HEK293 (cell line): ENCODE measurements at regions not wholly inside any gene's neighbourhood (a gene's known extent, or its start where the extent isn't known, plus 50 kb on each side); places are given as distances from the start of the nearest gene placed in this dataset.
"Not testable (repeated sequence)": the region's sequence is repeated elsewhere in the genome, so short reads cannot be mapped to it uniquely, and the experiment has no call there.

Experiments
- CTCF ChIA-PET: fragments of 350-600 bp; formaldehyde crosslinking; extraction: SDS; loops from one replicate; lab custom pipeline; 2021; ENCODE audit warnings: antibody characterized with exemption; lab: Yijun Ruan, JAX
- POLR2A ChIA-PET: fragments of 300-600 bp; formaldehyde crosslinking; extraction: SDS; loops from one replicate; lab custom pipeline; 2020; ENCODE audit warnings: antibody characterized with exemption, inconsistent platforms; lab: Yijun Ruan, JAX
- H3K27ac ChIP-seq: fragments of 200-500 bp; sonication (Bioruptor generic); 2 replicates; pipeline ENCODE4 v1.5.1; 2014; ENCODE audit warnings: low read depth, low read length, control low read depth, inconsistent platforms; ENCODE audit errors: extremely low read depth
- H3K36me3 ChIP-seq, 2 experiments: fragments of 200-500 bp in 1 of 2; sonication (Bioruptor generic) in 1 of 2; 1 replicate in 1 of 2; 2 replicates in 1 of 2; pipeline ENCODE4 v1.5.1; 2014 to 2017; ENCODE audit warnings: inconsistent platforms in 2 of 2, low read length in 2 of 2; ENCODE audit not compliant: control insufficient read depth in 2 of 2, insufficient read depth in 1 of 2
- H3K4me1 ChIP-seq: fragments of 200-500 bp; sonication (Bioruptor generic); 2 replicates; pipeline ENCODE4 v1.5.1; 2014; ENCODE audit warnings: mild to moderate bottlenecking, low read length, inconsistent platforms; ENCODE audit not compliant: control insufficient read depth, insufficient read depth
- H3K4me3 ChIP-seq: 2 replicates; pipeline ENCODE4 v1.5.1; 2011; ENCODE audit warnings: low read depth, mild to moderate bottlenecking, control low read depth, low read length, moderate library complexity
- H3K9me3 ChIP-seq: fragments of 200-500 bp; sonication (Bioruptor generic); 2 replicates; pipeline ENCODE4 v1.5.1; 2014; ENCODE audit warnings: low read depth, low read length, inconsistent platforms; ENCODE audit not compliant: control insufficient read depth, insufficient read depth

DNA sequence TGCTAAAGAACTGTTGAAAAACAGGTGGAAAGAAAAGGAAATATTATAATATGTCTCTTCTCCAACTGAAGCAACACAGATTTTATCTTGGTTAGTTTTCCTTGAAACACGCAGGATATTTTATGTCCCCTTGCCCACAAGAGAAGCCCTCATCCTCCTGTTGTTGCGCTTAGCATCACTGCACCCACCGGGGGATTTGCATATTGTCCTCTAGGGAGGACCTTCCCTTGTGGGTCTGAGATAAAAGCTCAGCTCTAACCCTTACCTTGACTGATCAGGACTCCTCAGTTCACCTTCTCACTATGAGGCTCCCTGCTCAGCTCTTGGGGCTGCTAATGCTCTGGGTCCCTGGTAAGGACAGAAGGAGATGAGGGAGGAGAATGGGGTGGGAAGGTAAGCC is 1294.2 kb downstream of the RPIA start:
- H3K27ac ChIP-seq, H3K4me3 ChIP-seq, H3K36me3 ChIP-seq, POLR2A ChIA-PET, CTCF ChIA-PET, H3K9me3 ChIP-seq, H3K4me1 ChIP-seq: not testable (repeated sequence)

DNA sequence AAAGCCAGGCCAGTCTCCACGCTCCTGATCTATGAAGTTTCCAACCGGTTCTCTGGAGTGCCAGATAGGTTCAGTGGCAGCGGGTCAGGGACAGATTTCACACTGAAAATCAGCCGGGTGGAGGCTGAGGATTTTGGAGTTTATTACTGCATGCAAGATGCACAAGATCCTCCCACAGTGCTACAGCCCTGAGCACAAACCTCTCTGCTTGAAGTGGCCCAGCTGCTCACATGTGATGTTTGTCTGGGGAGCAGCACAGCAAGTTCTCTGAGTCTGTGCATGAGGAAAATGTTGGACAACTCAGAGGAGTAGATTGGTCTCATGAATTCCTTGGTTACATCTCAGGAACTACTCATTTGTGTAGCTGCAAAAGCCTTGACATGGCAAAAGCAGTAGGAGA is 1295.1 kb downstream of the RPIA start:
- CTCF ChIA-PET, POLR2A ChIA-PET: not testable (repeated sequence)

DNA sequence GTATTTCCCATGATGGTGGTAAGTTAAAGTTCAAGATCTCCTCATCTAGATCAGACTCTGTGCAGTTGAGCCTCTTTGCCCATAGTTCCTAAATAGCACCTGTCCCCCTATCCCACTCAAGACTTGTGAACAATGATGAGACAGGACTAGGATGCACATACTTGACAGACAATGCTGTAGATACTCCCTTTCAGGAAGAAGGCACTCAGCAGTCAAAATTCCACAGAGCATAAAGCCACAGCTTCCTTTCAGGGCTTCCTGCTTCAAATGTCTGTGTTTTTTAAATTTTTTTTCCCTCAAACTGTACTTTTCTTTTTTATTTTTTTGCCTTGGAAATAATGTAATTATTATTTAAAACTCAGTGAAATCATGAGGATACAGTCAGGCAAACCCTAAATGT is 1305.3 kb downstream of the RPIA start:
- POLR2A ChIA-PET, H3K9me3 ChIP-seq, H3K27ac ChIP-seq, H3K4me3 ChIP-seq, H3K4me1 ChIP-seq, H3K36me3 ChIP-seq, CTCF ChIA-PET: not testable (repeated sequence)

More for the DNA sequence above, 1295.1 kb downstream of the RPIA start:
- H3K9me3 ChIP-seq, H3K4me3 ChIP-seq, H3K27ac ChIP-seq, H3K36me3 ChIP-seq, H3K4me1 ChIP-seq: not testable (repeated sequence)

DNA sequence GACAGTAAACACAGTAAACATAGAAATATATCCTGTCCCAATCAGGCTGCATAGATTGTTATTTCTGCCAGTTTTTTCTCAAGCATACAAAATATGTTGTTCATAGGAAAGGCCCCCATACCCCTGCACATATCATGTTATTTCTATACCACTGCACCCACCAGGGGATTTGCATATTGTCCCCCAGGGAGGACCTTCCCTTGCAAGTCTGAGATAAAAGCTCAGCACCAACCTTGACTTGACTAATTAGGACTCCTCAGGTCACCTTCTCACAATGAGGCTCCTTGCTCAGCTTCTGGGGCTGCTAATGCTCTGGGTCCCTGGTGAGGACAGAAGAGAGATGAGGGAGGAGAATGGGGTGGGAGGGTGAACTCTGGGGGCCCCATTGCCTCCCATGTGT is 1313.1 kb downstream of the RPIA start:
- H3K9me3 ChIP-seq, H3K36me3 ChIP-seq, POLR2A ChIA-PET, H3K4me1 ChIP-seq, CTCF ChIA-PET, H3K27ac ChIP-seq, H3K4me3 ChIP-seq: not testable (repeated sequence)

DNA sequence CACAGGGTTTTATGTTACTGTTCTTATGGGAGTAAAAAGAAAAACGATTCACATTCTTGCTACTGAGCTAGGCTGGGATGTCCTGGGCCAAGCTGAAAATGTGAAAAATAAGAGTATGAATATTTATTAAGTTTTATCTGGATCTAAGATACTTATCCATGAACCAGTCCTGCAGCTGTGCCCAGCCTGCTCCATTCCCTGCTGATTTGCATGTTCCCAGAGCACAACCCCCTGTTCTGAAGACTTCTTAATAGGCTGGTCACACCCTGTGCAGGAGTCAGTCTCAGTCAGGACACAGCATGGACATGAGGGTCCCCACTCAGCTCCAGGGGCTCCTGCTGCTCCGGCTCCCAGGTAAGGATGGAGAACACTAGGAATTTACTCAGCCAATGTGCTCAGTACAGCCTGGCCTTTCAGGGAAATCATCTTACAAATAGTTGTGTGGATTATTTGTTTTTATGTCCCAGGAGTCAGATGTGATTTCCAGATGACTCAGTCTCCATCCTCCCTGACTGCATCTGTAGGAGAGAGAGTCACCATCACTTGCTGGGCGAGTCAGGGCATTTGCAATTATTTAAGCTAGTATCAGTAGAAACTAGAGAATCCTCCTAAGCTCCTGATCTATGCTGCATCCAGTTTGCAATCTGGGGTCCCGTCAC is 1319.1 kb downstream of the RPIA start:
- CTCF ChIA-PET, H3K36me3 ChIP-seq, H3K4me1 ChIP-seq, H3K4me3 ChIP-seq, H3K27ac ChIP-seq, POLR2A ChIA-PET, H3K9me3 ChIP-seq: not testable (repeated sequence)

DNA sequence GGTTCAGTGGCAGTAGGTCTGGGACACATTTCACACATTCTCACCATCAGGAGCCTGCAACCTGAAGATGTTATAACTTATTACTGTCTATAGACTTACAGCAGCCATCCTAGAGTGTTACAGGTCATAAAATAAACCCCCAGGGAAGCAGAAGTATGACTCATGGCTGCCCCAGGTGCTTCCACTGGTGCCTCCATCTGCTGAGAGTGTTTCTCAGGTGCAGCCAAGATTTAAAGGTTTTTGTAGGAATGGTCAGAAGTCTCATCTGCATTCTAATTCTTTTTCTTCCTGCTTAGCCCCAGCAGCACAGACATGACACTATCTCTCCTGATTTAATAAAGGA is 1319.6 kb downstream of the RPIA start:
- H3K4me1 ChIP-seq, CTCF ChIA-PET, H3K36me3 ChIP-seq, POLR2A ChIA-PET, H3K4me3 ChIP-seq, H3K27ac ChIP-seq, H3K9me3 ChIP-seq: not testable (repeated sequence)

DNA sequence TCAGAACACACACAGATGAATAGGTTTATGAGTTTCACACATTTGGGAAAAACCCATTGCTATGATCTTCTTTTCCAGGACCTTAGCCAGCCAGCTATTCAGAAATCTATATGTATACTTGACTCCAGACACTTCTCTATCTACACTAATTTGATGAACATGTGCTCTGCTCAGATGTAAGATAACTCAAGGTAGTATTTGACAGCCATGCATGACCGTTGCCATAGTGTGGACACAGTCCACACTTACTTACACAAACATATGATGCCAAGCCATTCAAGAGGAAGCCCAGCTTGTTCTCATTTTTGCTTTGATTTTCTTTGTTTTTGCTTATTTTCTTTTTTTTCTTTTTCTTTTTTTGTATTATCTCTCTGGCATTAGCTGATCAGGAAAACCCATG is 1328.4 kb downstream of the RPIA start:
- POLR2A ChIA-PET, H3K9me3 ChIP-seq, H3K27ac ChIP-seq, H3K4me1 ChIP-seq, H3K4me3 ChIP-seq, CTCF ChIA-PET, H3K36me3 ChIP-seq: not testable (repeated sequence)

DNA sequence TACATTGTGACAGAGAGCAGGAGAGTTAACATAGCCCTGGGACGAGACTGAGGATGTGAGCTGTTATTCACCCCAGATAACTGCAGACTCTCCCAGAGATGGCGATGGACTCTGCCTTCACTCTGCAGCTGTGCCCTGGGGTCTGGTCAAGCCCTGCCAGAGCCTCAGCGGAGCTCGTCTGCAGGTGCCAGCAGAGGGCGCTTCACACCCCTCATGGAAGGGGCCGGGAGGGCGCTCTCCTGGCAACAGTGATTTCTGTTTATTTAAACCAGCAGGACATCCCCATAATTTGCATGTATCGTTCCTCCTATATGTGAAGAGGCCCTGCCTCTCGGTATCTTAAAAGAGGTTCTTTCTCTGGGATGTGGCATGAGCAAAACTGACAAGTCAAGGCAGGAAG is 1329.8 kb downstream of the RPIA start:
- POLR2A ChIA-PET, H3K27ac ChIP-seq, H3K4me3 ChIP-seq, H3K4me1 ChIP-seq, H3K9me3 ChIP-seq, H3K36me3 ChIP-seq, CTCF ChIA-PET: not testable (repeated sequence)

DNA sequence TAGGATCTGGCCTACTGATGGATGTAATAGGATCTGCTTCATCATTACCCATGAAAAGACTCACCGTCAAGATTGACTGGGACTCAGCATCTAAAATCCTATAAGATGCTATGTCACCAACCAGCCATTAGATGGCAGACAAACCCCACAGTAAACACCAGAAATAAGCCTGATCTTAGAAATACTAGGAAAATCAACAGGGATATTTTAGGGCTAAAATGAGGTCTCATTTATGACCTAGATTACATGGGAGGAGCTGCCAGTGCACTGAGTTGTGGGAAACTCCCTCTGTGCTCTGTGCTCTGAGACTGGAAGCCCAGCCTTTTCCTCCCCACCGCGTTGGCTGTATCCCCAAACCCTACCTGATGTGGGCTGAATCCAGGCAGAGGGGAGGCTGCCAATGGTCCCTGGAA is 1335.8 kb downstream of the RPIA start:
- H3K4me3 ChIP-seq, CTCF ChIA-PET, H3K4me1 ChIP-seq, H3K9me3 ChIP-seq, H3K36me3 ChIP-seq, POLR2A ChIA-PET, H3K27ac ChIP-seq: not testable (repeated sequence)

DNA sequence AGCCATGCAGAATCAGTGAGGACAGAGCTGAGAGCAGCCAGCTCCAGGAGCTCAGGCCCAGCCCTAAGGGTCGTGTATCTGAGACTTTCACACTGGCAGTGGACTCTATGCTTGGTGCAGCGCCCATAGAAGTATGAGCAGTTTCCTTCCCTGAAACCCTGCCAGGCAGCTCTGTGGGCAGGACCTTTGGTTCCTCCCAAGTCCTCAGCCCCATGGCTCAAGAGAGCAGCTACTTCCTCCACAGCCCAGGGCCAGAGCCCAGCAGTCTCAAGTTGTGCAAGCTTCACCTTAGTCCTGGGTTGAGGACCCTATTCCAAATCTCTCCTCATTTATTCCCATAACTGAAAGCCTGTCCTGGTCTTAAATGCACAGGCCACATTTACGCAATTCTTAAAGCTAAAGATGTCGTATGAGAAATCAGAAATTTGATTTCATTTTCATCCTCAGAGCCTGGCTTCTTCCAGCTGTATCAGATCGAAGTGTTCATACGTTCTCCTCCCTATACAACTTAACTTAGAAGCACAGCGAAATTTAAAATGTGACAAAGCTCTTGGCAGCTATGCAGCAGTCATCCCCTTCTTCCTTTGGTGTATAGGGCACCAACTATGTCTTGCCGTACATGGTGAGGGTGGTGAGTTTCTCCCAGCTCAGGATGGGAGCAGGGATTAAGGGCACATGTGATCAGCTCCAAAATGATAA is 1337.1 kb downstream of the RPIA start:
- H3K4me3 ChIP-seq, POLR2A ChIA-PET, H3K9me3 ChIP-seq, H3K27ac ChIP-seq, H3K4me1 ChIP-seq, CTCF ChIA-PET, H3K36me3 ChIP-seq: not testable (repeated sequence)

DNA sequence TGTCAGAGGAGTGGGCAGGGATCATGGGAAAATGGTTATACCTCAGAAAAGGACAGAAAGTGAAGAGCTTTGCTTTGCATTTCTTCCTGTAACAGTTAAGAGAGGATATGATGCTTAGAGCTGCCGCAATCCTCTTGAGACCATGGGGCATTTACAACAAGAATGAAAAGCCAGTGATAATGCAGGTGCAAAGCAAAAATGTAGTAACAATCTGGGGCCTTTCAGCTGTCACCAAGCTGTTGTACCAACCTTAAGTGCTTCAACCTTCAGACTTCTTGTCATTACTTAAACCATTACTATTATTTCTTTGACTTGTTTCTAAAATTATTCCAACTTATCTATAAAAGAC is 1337.6 kb downstream of the RPIA start:
- POLR2A ChIA-PET, H3K9me3 ChIP-seq, H3K27ac ChIP-seq, H3K36me3 ChIP-seq, H3K4me3 ChIP-seq, H3K4me1 ChIP-seq, CTCF ChIA-PET: not testable (repeated sequence)
